HCEC 1CT (cell line): ENCODE measurements at regions not wholly inside any gene's neighbourhood (a gene's known extent, or its start where the extent isn't known, plus 50 kb on each side); places are given as distances from the start of the nearest gene placed in this dataset.

ENCODE experiments used
- DNase-seq: peaks from one replicate; pipeline ENCODE4 v3.0.0-alpha.2; 2017

DNA sequence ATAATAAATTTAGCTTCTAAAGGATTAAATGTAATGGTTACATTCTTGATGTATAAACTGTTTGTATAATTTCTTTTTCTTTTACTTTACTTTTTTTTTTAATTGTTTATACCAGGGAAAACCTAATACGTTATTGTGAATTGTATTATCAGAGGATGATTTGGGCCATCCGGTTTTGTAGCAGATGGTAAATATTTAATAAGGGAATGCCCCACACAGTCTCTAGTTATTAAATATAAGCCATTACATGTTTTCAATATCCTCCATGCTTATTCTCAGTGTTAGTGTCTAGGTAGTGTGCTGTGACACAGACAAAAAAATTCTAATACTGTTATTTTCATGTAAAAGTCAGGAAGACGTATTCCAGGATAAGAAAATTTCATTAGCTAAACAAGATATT, 553.9 kb downstream of the ZNF804A start:
- DNase-seq = no peak

- DNase-seq = peak; percentile 12
Observed at GRCh38 chr2:185161701-185162100, 563.4 kb downstream of the ZNF804A start.

DNA sequence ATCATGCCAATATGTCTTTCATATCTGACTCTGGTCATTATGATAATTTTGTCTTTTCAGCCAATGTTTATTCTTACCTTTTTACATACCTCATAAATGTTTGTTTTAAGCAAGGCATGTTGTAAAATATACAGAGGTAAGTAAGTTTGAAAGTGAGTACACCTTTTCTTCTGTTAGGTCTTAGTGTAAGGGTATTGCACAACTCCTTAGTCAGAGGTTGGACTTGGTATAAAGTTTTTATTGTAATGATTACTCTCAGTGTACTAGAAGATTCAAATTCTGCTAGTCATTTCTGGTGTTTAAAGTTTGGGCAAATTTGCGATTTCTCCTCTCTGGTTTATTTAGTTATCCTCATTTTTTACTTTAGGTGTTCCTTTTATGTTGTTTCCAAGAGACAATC, 564.3 kb upstream of the FSIP2 start:
- no peak for DNase-seq

- no peak for DNase-seq
Observed at GRCh38 chr2:185179743-185180142, 558.9 kb upstream of the FSIP2 start.

GRCh38 chr2:185181901-185182300, 556.7 kb upstream of the FSIP2 start:
- peak; percentile 14 for DNase-seq

- no peak for DNase-seq
Observed at GRCh38 chr2:185185044-185185443, 553.6 kb upstream of the FSIP2 start.

- no peak for DNase-seq
Observed at GRCh38 chr2:185187421-185187820, 551.2 kb upstream of the FSIP2 start.

- no peak for DNase-seq
Observed at GRCh38 chr2:185188656-185189055, 549.9 kb upstream of the FSIP2 start.

DNA sequence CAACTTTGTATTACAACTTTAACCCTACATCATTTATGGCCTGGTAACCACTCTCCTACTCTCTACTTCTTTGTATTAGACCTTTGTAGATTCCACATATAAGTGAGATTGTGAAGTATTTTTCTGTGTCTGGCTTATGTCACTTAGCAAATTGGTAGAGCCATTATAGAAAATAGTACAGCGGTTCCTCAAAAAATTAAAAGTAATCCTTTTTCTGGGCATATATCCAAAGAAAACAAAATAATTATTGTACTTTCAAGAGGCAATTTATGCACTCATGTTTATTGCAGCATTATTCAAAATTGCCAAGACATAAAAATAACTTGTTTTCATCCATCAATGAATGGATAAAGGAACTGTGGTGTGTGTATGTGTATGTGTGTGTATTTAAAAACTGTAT, 537.5 kb upstream of the FSIP2 start:
- no peak for DNase-seq

DNA sequence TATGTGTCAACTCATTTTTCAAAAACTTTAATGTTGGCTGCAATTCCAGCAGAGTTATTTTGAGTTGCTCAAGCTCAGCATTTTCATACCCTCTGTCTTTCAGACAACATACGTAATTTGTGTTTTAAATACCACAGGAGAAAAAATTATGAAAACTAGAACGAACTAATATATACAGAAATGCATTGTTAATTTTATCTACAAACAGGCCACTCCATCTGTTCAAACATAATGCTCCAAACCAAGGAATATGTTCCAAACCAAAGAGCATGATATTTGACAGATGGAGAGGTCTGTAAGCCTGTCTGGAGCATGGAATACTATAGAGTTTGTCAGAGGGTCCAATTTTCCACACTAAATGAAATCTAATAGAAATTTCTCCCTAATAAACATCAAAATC, 536.2 kb upstream of the FSIP2 start:
- DNase-seq = no peak

DNA sequence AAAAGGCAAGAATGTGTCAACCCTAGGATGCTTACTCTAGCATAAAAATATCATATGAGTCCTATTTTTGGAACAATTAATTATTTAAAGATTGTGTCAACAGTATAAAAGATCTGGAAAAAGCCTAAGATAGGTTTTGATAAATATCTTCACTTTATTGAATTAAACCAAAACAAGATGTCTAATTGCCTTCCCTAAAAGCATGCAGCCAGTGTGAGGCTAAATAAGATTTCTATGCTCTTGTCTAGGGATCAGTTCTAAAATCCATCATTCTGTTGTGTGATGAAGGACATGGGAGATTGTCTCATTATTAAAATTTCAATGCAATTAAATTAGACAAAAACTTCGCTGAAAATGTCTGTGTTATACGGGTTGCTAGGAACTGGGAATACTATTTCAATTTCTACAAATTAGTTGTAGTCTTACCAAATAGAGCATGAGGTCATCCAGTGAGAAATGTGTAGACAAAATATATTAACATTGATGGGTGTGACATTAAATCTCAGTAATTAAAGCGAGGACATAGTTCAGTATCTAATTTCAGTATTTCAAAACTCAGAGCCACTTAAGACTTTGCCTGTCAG, 535.6 kb upstream of the FSIP2 start:
- no peak for DNase-seq

DNA sequence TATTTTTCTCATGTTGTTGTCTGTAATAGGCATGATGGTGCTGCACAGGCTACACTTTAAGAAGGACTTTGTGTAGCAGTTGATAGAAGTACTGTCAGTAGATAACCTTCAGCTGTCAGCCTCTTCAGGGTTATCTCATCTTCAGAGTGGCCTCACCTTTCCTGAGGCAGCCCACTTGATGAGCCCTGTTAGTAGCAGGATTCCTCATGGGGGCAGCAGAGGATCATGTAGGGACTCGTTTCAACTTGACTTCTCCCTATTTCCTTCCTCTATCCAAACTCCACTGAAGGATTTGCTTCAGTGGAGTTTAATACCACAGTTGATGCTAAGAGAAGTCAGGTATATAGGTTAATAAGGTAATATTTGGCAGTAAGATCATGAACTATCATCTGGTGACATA, 530.3 kb upstream of the FSIP2 start:
- peak; percentile 54 for DNase-seq

DNA sequence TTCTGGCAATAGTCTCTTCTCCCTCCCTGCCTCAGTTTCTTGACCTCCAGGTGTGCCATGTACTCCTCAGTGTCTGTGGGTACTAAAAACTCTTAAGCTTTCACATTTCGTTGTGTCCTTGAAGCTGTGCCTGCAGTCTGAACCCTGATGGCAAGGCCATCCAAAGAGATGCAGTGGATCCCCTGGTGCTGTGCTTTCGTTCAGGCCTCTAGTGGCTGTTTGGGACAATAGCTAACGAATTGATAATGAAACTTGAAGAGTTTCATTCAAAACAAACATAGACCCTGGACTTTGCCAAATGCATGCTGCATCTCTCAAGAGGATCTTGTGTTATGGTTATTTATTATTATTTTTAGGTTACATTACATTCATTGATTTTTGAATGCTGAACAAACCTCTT, 523.1 kb upstream of the FSIP2 start:
- DNase-seq = peak; percentile 26

GRCh38 chr2:185219981-185220380, 518.6 kb upstream of the FSIP2 start:
- peak; percentile 65 for DNase-seq

DNA sequence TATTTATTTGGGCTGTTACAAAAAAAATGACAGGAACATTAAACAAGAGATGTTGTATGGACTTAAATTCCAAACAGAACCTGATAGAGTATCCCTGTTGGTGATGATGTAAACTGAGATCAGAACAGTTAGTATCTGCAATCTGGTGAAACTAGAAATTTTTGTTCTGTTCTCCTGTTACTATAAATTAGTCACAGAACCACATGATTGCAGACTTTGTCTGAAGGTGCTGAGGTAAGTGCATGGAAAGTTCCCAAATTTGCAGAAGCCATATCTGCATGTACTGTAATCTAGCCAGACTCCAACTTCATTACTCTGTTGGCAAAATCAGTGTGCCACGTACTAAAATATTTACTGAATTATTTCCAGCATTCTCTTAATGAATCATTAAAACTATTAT, 516.3 kb upstream of the FSIP2 start:
- peak; percentile 7 for DNase-seq

GRCh38 chr2:185227391-185227790, 511.2 kb upstream of the FSIP2 start:
- DNase-seq = no peak

DNA sequence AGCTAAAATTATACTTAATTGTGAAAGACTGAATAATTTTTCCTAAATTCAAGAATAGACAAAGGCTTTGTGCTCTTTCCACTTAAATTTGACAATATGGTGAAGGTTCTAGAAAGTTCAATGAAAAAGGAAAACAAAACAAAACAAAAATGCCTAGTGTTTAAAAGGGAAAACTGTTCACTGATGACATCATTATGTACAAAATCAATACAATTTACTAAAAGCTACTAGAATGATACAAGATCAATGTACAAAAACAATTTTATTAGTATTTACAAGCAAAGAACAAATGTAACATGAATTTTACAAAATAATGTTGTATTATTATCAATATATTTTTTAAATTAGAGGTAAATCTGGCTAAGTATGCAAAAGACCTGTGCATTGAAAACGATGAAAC, 499.1 kb upstream of the FSIP2 start:
- DNase-seq = no peak

- no peak for DNase-seq
Observed at GRCh38 chr2:185240796-185241195, 497.8 kb upstream of the FSIP2 start.

DNA sequence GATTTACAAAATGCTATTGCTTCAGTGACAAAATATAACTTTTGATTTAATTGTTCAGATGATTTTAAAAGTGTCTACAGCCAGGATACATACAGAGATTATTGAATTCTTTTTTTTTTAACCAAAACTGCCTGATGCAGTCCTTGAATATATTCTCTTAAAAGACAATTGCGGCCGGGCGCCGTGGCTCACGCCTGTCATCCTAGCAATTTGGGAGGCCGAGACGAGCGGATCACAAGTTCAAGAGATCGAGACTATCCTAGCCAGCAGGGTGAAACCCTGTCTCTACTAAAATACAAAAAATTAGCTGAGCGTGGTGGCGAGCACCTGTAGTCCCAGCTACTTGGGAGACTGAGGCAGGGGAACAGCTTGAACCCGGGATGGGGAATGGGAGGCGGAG, 497.0 kb upstream of the FSIP2 start:
- no peak for DNase-seq

GRCh38 chr2:185242462-185242861, 496.1 kb upstream of the FSIP2 start:
- no peak for DNase-seq

DNA sequence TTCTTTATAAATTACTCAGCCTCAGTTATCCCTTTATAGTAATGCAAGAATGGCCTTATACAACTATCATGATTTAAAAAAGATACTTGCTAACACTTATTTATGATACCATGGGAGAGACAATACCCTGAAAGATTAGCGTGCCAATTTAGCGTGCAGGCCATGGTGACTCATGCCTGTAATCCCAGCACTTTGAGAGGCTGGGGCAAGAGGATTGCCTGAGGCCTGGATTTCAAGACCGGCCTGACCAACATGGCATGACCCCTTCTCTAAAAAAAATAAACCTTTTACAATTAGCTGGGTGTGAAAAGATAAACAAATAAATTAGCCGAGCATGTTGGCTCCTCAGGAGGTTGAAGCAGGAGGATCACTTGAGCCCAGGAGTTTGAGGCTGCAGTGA, 493.4 kb upstream of the FSIP2 start:
- no peak for DNase-seq

- DNase-seq = no peak
Observed at GRCh38 chr2:185245806-185246205, 492.8 kb upstream of the FSIP2 start.

GRCh38 chr2:185246717-185247116, 491.9 kb upstream of the FSIP2 start:
- DNase-seq = no peak

- peak; percentile 78 for DNase-seq
Observed at GRCh38 chr2:185255566-185255965, 483.0 kb upstream of the FSIP2 start.

DNA sequence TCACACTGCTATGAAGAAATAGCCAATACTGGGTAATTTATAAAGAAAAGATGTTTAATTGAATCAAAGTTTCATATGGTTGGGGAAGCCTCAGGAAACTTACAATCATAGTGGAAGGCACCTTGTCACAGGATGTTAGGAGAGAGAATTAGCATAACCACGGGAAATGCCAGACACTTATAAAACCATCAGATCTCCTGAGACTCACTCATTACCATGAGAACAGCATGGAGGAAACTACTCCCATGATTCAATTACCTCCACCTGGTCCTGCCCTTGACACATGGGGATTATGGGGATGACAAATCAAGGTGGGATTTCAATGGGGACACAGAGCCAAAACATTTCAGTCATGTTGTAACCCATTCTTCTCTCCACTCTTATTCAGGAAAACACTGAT, 472.9 kb upstream of the FSIP2 start:
- DNase-seq = no peak

GRCh38 chr2:185268651-185269050, 470.0 kb upstream of the FSIP2 start:
- DNase-seq = no peak
